ENCODE measurements at regions not wholly inside any gene's neighbourhood (a gene's known extent, or its start where the extent isn't known, plus 50 kb on each side); places are given as distances from the start of the nearest gene placed in this dataset.

DNA sequence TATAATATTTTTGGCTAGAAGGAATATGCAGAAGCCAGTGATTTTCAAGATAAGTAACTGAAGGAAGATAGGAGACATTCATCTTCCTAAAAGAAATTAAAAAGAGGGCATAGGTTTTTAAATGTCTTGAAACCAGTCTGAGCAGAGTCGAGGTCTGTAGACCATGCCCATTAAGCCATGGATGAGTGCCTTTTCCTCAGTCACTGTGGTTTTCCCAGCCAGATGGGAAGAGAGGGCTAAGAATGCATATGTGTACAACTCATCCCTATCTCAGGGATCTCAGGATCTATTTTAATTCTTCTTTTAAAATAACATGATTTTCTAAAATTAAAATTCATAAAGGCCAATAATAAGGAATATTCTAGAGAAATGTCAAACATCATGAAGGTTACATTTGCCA, 112.8 kb downstream of the PPP1R3A start:
- TF ChIP-seq CTCF (IDR thresholded peaks at IDR 0.05) (no peak), POLR2A (IDR thresholded peaks at IDR 0.05) (no peak)
